Activated naive CD4-positive, alpha-beta T cell treated with anti-CD3 and anti-CD28 coated beads, Interleukin-2, amount 10 ng/mL, durations not matched to agents 7 days and 5 days (primary cell): ENCODE measurements at regions not wholly inside any gene's neighbourhood (a gene's known extent, or its start where the extent isn't known, plus 50 kb on each side); places are given as distances from the start of the nearest gene placed in this dataset.
"Not testable (repeated sequence)": the region's sequence is repeated elsewhere in the genome, so short reads cannot be mapped to it uniquely, and the experiment has no call there.

ENCODE experiments used
- CTCF ChIA-PET: fragments of 350-600 bp; sonication (Branson Sonifier 250); formaldehyde crosslinking; loops from one replicate; lab custom pipeline; 2021; ENCODE audit warnings: antibody characterized with exemption; lab: Charles Lee
- DNase-seq: peaks from one replicate; pipeline ENCODE4 v3.0.0-alpha.2; 2020
- H3K27ac Mint-ChIP-seq: one replicate; pipeline ENCODE4 v1.8.0; 2021; ENCODE audit warnings: mild to moderate bottlenecking, moderate library complexity, mixed read lengths
- H3K27me3 Mint-ChIP-seq: one replicate; pipeline ENCODE4 v1.8.0; 2021; ENCODE audit warnings: mild to moderate bottlenecking, mixed read lengths
- H3K36me3 Mint-ChIP-seq: one replicate; pipeline ENCODE4 v1.8.0; 2021; ENCODE audit warnings: mixed read lengths
- H3K4me1 Mint-ChIP-seq: one replicate; pipeline ENCODE4 v1.8.0; 2021; ENCODE audit warnings: mixed read lengths
- H3K4me3 Mint-ChIP-seq: one replicate; pipeline ENCODE4 v1.8.0; 2021; ENCODE audit warnings: mild to moderate bottlenecking, moderate library complexity, mixed read lengths
- H3K9me3 Mint-ChIP-seq: one replicate; pipeline ENCODE4 v1.8.0; 2021; ENCODE audit warnings: mixed read lengths

- Mint-ChIP-seq H3K36me3 (no peaks in the 10 kb centered on the region), H3K27ac (no peak overlapping the region), H3K4me1 (no peaks in the 10 kb centered on the region), H3K9me3 (no peaks in the 10 kb centered on the region), H3K4me3 (no peak overlapping the region), H3K27me3 (no peaks in the 10 kb centered on the region)
- DNase-seq, result no peak
- CTCF ChIA-PET, result no interaction called here
Observed at GRCh38 chr5:106435185-106435584, 1235.6 kb downstream of the EFNA5 start.

- H3K4me3 Mint-ChIP-seq, H3K4me1 Mint-ChIP-seq, DNase-seq, H3K27me3 Mint-ChIP-seq, H3K36me3 Mint-ChIP-seq, H3K27ac Mint-ChIP-seq, H3K9me3 Mint-ChIP-seq, CTCF ChIA-PET: not testable (repeated sequence)
Observed at GRCh38 chr5:106430733-106431132, 1240.0 kb downstream of the EFNA5 start.

- Mint-ChIP-seq H3K4me3 (no peak overlapping the region), H3K27ac (no peak overlapping the region), H3K27me3 (no peaks in the 10 kb centered on the region), H3K4me1 (no peaks in the 10 kb centered on the region), H3K36me3 (no peaks in the 10 kb centered on the region), H3K9me3 (peaks cover 3% of the 10 kb centered on the region)
- DNase-seq, result no peak
- CTCF ChIA-PET, result no interaction called here
Observed at GRCh38 chr5:106423109-106423897, 1247.4 kb downstream of the EFNA5 start.

GRCh38 chr5:106420102-106420501 is 1250.6 kb downstream of the EFNA5 start:
- CTCF ChIA-PET, result no interaction called here
- peaks cover 2% of the 10 kb centered on the region for H3K9me3 Mint-ChIP-seq

GRCh38 chr5:106418196-106418595 is 1252.5 kb downstream of the EFNA5 start:
- no peak overlapping the region for H3K4me3 Mint-ChIP-seq
- no peak overlapping the region for H3K27ac Mint-ChIP-seq
- no peaks in the 10 kb centered on the region for H3K4me1 Mint-ChIP-seq
- no peaks in the 10 kb centered on the region for H3K36me3 Mint-ChIP-seq
- H3K9me3 Mint-ChIP-seq, result peaks cover 4% of the 10 kb centered on the region
- DNase-seq, result no peak
- CTCF ChIA-PET, result no interaction called here
- no peaks in the 10 kb centered on the region for H3K27me3 Mint-ChIP-seq

More at GRCh38 chr5:106420102-106420501, 1250.6 kb downstream of the EFNA5 start:
- H3K27ac Mint-ChIP-seq, result no peak overlapping the region
- H3K4me1 Mint-ChIP-seq, result no peaks in the 10 kb centered on the region
- H3K36me3 Mint-ChIP-seq, result no peaks in the 10 kb centered on the region
- H3K27me3 Mint-ChIP-seq, result no peaks in the 10 kb centered on the region
- no peak overlapping the region for H3K4me3 Mint-ChIP-seq
- no peak for DNase-seq

- H3K27me3 Mint-ChIP-seq, result no peaks in the 10 kb centered on the region
- CTCF ChIA-PET, result no interaction called here
- H3K36me3 Mint-ChIP-seq, result no peaks in the 10 kb centered on the region
- H3K9me3 Mint-ChIP-seq, result peaks cover 4% of the 10 kb centered on the region
- no peaks in the 10 kb centered on the region for H3K4me1 Mint-ChIP-seq
- H3K27ac Mint-ChIP-seq, result no peak overlapping the region
- no peak for DNase-seq
- no peak overlapping the region for H3K4me3 Mint-ChIP-seq
Observed at GRCh38 chr5:106417566-106417965, 1253.2 kb downstream of the EFNA5 start.

GRCh38 chr5:106417163-106417562 is 1253.6 kb downstream of the EFNA5 start:
- Mint-ChIP-seq H3K36me3 (no peaks in the 10 kb centered on the region), H3K4me1 (no peaks in the 10 kb centered on the region), H3K27me3 (no peaks in the 10 kb centered on the region), H3K4me3 (no peak overlapping the region), H3K9me3 (peaks cover 4% of the 10 kb centered on the region), H3K27ac (no peak overlapping the region)
- CTCF ChIA-PET, result no interaction called here
- DNase-seq, result no peak

- Mint-ChIP-seq H3K4me1 (no peaks in the 10 kb centered on the region), H3K27ac (no peak overlapping the region), H3K9me3 (peaks cover 4% of the 10 kb centered on the region), H3K27me3 (no peaks in the 10 kb centered on the region), H3K36me3 (no peaks in the 10 kb centered on the region), H3K4me3 (no peak overlapping the region)
- CTCF ChIA-PET, result no interaction called here
- DNase-seq, result no peak
Observed at GRCh38 chr5:106415541-106415940, 1255.2 kb downstream of the EFNA5 start.

GRCh38 chr5:106414342-106414741 is 1256.4 kb downstream of the EFNA5 start:
- Mint-ChIP-seq H3K27me3 (no peaks in the 10 kb centered on the region), H3K9me3 (peaks cover 3% of the 10 kb centered on the region), H3K36me3 (no peaks in the 10 kb centered on the region), H3K4me3 (no peak overlapping the region), H3K27ac (no peak overlapping the region), H3K4me1 (no peaks in the 10 kb centered on the region)
- CTCF ChIA-PET, result no interaction called here
- no peak for DNase-seq

GRCh38 chr5:106412606-106413005 is 1258.1 kb downstream of the EFNA5 start:
- H3K27ac Mint-ChIP-seq, result no peak overlapping the region
- no peak for DNase-seq
- H3K4me1 Mint-ChIP-seq, result no peaks in the 10 kb centered on the region
- CTCF ChIA-PET, result no interaction called here
- no peak overlapping the region for H3K4me3 Mint-ChIP-seq
- no peaks in the 10 kb centered on the region for H3K27me3 Mint-ChIP-seq
- no peaks in the 10 kb centered on the region for H3K36me3 Mint-ChIP-seq
- peaks cover 3% of the 10 kb centered on the region for H3K9me3 Mint-ChIP-seq

GRCh38 chr5:106408570-106408969 is 1262.2 kb downstream of the EFNA5 start:
- CTCF ChIA-PET, result no interaction called here
- no peaks in the 10 kb centered on the region for H3K4me1 Mint-ChIP-seq
- H3K27ac Mint-ChIP-seq, result no peak overlapping the region
- no peaks in the 10 kb centered on the region for H3K27me3 Mint-ChIP-seq
- H3K9me3 Mint-ChIP-seq, result peaks cover 2% of the 10 kb centered on the region
- no peaks in the 10 kb centered on the region for H3K36me3 Mint-ChIP-seq
- H3K4me3 Mint-ChIP-seq, result no peak overlapping the region
- no peak for DNase-seq

GRCh38 chr5:106408141-106408540 is 1262.6 kb downstream of the EFNA5 start:
- Mint-ChIP-seq H3K4me3 (no peak overlapping the region), H3K9me3 (peaks cover 2% of the 10 kb centered on the region), H3K27me3 (no peaks in the 10 kb centered on the region), H3K36me3 (no peaks in the 10 kb centered on the region), H3K27ac (no peak overlapping the region), H3K4me1 (no peaks in the 10 kb centered on the region)
- CTCF ChIA-PET, result no interaction called here
- no peak for DNase-seq

- Mint-ChIP-seq H3K4me1 (no peaks in the 10 kb centered on the region), H3K4me3 (no peak overlapping the region), H3K27me3 (no peaks in the 10 kb centered on the region), H3K27ac (no peak overlapping the region), H3K36me3 (no peaks in the 10 kb centered on the region), H3K9me3 (peaks cover 2% of the 10 kb centered on the region)
- DNase-seq, result no peak
- CTCF ChIA-PET, result no interaction called here
Observed at GRCh38 chr5:106401561-106401960, 1269.2 kb downstream of the EFNA5 start.

GRCh38 chr5:106399391-106399790 is 1271.3 kb downstream of the EFNA5 start:
- Mint-ChIP-seq H3K4me1 (no peaks in the 10 kb centered on the region), H3K36me3 (no peaks in the 10 kb centered on the region), H3K27me3 (no peaks in the 10 kb centered on the region), H3K9me3 (peaks cover 7% of the 10 kb centered on the region), H3K4me3 (no peak overlapping the region), H3K27ac (no peak overlapping the region)
- no peak for DNase-seq
- CTCF ChIA-PET, result no interaction called here

GRCh38 chr5:106397700-106398099 is 1273.0 kb downstream of the EFNA5 start:
- H3K27ac Mint-ChIP-seq, result no peak overlapping the region
- CTCF ChIA-PET, result no interaction called here
- no peak for DNase-seq
- H3K4me1 Mint-ChIP-seq, result no peaks in the 10 kb centered on the region
- no peaks in the 10 kb centered on the region for H3K36me3 Mint-ChIP-seq
- H3K27me3 Mint-ChIP-seq, result no peaks in the 10 kb centered on the region
- peaks cover 9% of the 10 kb centered on the region for H3K9me3 Mint-ChIP-seq
- no peak overlapping the region for H3K4me3 Mint-ChIP-seq
